ENCODE measurements at regions not wholly inside any gene's neighbourhood (a gene's known extent, or its start where the extent isn't known, plus 50 kb on each side); places are given as distances from the start of the nearest gene placed in this dataset.

DNA sequence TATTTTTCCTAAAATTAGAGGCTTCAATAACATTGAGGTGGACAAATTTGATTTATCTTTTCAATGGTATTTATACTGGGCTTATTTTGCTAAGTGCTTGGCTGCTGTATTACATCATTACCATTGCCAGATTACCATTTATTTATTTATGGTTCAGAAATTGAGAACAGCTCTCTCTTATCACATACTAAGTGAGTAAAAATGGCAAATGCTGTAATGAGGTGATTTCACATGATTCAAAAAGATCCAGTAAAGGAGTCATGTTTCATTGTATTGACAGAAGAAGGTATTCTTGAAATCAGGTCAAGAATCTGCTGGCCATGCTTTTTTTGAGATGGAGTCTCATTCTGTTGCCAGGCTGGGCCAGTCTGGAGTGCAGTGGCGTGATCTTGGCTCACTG is 322.6 kb downstream of the KIF20B start:
- TF ChIP-seq, protein P1, sequence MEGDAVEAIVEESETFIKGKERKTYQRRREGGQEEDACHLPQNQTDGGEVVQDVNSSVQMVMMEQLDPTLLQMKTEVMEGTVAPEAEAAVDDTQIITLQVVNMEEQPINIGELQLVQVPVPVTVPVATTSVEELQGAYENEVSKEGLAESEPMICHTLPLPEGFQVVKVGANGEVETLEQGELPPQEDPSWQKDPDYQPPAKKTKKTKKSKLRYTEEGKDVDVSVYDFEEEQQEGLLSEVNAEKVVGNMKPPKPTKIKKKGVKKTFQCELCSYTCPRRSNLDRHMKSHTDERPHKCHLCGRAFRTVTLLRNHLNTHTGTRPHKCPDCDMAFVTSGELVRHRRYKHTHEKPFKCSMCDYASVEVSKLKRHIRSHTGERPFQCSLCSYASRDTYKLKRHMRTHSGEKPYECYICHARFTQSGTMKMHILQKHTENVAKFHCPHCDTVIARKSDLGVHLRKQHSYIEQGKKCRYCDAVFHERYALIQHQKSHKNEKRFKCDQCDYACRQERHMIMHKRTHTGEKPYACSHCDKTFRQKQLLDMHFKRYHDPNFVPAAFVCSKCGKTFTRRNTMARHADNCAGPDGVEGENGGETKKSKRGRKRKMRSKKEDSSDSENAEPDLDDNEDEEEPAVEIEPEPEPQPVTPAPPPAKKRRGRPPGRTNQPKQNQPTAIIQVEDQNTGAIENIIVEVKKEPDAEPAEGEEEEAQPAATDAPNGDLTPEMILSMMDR (IDR thresholded peaks at IDR 0.05) = no peak
- TF ChIP-seq EZH2 (IDR thresholded peaks at IDR 0.05; ENCODE audit: borderline replicate concordance, insufficient read depth, low read depth, low read length, poor library complexity, severe bottlenecking) = no peak

Data from B cell (primary cell).